SK-N-SH (cell line): ENCODE measurements at regions not wholly inside any gene's neighbourhood (a gene's known extent, or its start where the extent isn't known, plus 50 kb on each side); places are given as distances from the start of the nearest gene placed in this dataset.

Source experiments
- EP300 ChIP-seq, 2 experiments: IDR thresholded peaks; 2 replicates each; pipeline versions ENCODE4 v1.4.0 to v1.6.1; 2012; ENCODE audit warnings: borderline replicate concordance in 1 of 2, low read depth in 1 of 2, low read length in 1 of 2
- NRF1 ChIP-seq: IDR thresholded peaks from 2 replicates; pipeline ENCODE4 v1.6.1; 2012; ENCODE audit warnings: low read depth, mild to moderate bottlenecking, low read length
- RAD21 ChIP-seq: IDR thresholded peaks from 2 replicates; pipeline ENCODE4 v1.6.1; 2012; ENCODE audit warnings: mild to moderate bottlenecking, low read length
- TAF1 ChIP-seq: IDR thresholded peaks from 2 replicates; pipeline ENCODE4 v1.6.1; 2012; ENCODE audit warnings: low read depth, mild to moderate bottlenecking, low read length, moderate library complexity, borderline replicate concordance
- TF ChIP-seq, protein P1 (sequence below): IDR thresholded peaks from 2 replicates; pipeline ENCODE4 v1.4.0; 2012; ENCODE audit warnings: low read depth
- TF ChIP-seq, protein P2 (sequence below): fragments of 200-600 bp; sonication (generic); IDR thresholded peaks from 2 replicates; pipeline ENCODE4 v1.6.1; 2017; ENCODE audit warnings: antibody characterized with exemption, mild to moderate bottlenecking, moderate library complexity
- TF ChIP-seq, protein P3 (sequence below): IDR thresholded peaks from 2 replicates; pipeline ENCODE4 v1.4.0; 2012; ENCODE audit warnings: low read depth, borderline replicate concordance
- TF ChIP-seq, protein P4 (sequence below): IDR thresholded peaks from 2 replicates; pipeline ENCODE4; 2012
- TF ChIP-seq, protein P5 (sequence below): fragments of 150-350 bp; IDR thresholded peaks from 2 replicates; pipeline ENCODE4 v1.6.1; 2017; ENCODE audit warnings: antibody characterized with exemption, low read length, low read depth, borderline replicate concordance

DNA sequence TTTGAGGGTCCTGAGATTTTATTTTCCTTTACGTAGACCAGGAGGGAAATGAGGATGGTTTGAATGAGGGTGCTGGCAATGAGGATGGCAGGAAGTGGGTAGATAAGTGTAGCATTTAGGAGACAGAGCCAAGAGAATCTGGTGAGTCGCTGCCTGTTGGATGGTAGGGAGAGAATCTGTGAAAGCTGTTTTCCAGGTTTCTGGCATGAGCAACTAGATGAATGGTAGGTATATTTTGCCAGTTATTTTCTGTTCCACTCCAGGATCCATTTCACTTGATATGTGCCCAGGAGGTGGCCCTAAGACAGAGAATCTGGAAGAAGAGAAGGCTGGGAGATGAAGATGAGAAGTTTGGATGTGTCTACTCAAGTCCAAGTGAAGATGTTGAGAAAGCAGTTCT, 63.3 kb upstream of the VIPR2 start:
- TF ChIP-seq, protein P1, sequence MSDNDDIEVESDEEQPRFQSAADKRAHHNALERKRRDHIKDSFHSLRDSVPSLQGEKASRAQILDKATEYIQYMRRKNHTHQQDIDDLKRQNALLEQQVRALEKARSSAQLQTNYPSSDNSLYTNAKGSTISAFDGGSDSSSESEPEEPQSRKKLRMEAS = no peak
- no peak for TF ChIP-seq EP300 (IDR thresholded peaks at IDR 0.05; ENCODE audit: borderline replicate concordance in 1 of 2, low read depth in 1 of 2, low read length in 1 of 2)
- TF ChIP-seq NRF1 = no peak
- TF ChIP-seq, protein P2, sequence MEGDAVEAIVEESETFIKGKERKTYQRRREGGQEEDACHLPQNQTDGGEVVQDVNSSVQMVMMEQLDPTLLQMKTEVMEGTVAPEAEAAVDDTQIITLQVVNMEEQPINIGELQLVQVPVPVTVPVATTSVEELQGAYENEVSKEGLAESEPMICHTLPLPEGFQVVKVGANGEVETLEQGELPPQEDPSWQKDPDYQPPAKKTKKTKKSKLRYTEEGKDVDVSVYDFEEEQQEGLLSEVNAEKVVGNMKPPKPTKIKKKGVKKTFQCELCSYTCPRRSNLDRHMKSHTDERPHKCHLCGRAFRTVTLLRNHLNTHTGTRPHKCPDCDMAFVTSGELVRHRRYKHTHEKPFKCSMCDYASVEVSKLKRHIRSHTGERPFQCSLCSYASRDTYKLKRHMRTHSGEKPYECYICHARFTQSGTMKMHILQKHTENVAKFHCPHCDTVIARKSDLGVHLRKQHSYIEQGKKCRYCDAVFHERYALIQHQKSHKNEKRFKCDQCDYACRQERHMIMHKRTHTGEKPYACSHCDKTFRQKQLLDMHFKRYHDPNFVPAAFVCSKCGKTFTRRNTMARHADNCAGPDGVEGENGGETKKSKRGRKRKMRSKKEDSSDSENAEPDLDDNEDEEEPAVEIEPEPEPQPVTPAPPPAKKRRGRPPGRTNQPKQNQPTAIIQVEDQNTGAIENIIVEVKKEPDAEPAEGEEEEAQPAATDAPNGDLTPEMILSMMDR = no peak
- TF ChIP-seq, protein P3, sequence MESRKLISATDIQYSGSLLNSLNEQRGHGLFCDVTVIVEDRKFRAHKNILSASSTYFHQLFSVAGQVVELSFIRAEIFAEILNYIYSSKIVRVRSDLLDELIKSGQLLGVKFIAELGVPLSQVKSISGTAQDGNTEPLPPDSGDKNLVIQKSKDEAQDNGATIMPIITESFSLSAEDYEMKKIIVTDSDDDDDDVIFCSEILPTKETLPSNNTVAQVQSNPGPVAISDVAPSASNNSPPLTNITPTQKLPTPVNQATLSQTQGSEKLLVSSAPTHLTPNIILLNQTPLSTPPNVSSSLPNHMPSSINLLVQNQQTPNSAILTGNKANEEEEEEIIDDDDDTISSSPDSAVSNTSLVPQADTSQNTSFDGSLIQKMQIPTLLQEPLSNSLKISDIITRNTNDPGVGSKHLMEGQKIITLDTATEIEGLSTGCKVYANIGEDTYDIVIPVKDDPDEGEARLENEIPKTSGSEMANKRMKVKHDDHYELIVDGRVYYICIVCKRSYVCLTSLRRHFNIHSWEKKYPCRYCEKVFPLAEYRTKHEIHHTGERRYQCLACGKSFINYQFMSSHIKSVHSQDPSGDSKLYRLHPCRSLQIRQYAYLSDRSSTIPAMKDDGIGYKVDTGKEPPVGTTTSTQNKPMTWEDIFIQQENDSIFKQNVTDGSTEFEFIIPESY = no peak
- TF ChIP-seq, protein P4, sequence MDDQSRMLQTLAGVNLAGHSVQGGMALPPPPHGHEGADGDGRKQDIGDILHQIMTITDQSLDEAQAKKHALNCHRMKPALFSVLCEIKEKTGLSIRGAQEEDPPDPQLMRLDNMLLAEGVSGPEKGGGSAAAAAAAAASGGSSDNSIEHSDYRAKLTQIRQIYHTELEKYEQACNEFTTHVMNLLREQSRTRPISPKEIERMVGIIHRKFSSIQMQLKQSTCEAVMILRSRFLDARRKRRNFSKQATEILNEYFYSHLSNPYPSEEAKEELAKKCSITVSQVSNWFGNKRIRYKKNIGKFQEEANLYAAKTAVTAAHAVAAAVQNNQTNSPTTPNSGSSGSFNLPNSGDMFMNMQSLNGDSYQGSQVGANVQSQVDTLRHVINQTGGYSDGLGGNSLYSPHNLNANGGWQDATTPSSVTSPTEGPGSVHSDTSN = no peak
- no peak for TF ChIP-seq RAD21
- no peak for TF ChIP-seq TAF1
- TF ChIP-seq, protein P5, sequence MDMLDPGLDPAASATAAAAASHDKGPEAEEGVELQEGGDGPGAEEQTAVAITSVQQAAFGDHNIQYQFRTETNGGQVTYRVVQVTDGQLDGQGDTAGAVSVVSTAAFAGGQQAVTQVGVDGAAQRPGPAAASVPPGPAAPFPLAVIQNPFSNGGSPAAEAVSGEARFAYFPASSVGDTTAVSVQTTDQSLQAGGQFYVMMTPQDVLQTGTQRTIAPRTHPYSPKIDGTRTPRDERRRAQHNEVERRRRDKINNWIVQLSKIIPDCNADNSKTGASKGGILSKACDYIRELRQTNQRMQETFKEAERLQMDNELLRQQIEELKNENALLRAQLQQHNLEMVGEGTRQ = no peak
